AG04450 (cell line): ENCODE measurements at regions not wholly inside any gene's neighbourhood (a gene's known extent, or its start where the extent isn't known, plus 50 kb on each side); places are given as distances from the start of the nearest gene placed in this dataset.
"Not testable (repeated sequence)": the region's sequence is repeated elsewhere in the genome, so short reads cannot be mapped to it uniquely, and the experiment has no call there.

Experiments used
- CTCF ChIA-PET: fragments of 300-600, 350-600 bp; formaldehyde crosslinking; extraction: SDS; loops from one replicate; lab custom pipeline; 2022; ENCODE audit warnings: antibody characterized with exemption, inconsistent platforms; lab: Charles Lee
- POLR2A ChIA-PET: fragments of 350-600 bp; formaldehyde crosslinking; extraction: SDS; loops from one replicate; lab custom pipeline; 2021; ENCODE audit warnings: antibody characterized with exemption, inconsistent platforms; lab: Yijun Ruan, JAX
- DNase-seq: peaks from one replicate; pipeline ENCODE4 v3.0.0-alpha.2; 2011; ENCODE audit warnings: low read depth, low spot score
- H3K27ac ChIP-seq: one replicate; pipeline ENCODE4 v1.5.1; 2012; ENCODE audit warnings: low read depth, low read length, control low read depth
- H3K27me3 ChIP-seq: one replicate; pipeline ENCODE4 v1.6.0; 2012; ENCODE audit warnings: low read length; ENCODE audit not compliant: control insufficient read depth, insufficient read depth
- H3K4me3 ChIP-seq: 2 replicates; pipeline ENCODE4 v1.5.1; 2011; ENCODE audit warnings: mild to moderate bottlenecking, low read depth, low read length, control low read depth
- H3K9me3 ChIP-seq: 2 replicates; pipeline ENCODE4 v1.5.1; 2012; ENCODE audit warnings: low read length; ENCODE audit not compliant: control insufficient read depth, insufficient read depth
- TF ChIP-seq, protein P1 (sequence below): IDR thresholded peaks from 2 replicates; pipeline ENCODE4 v1.5.1; 2011; ENCODE audit warnings: low read depth, low read length, control low read depth, inconsistent platforms

DNA sequence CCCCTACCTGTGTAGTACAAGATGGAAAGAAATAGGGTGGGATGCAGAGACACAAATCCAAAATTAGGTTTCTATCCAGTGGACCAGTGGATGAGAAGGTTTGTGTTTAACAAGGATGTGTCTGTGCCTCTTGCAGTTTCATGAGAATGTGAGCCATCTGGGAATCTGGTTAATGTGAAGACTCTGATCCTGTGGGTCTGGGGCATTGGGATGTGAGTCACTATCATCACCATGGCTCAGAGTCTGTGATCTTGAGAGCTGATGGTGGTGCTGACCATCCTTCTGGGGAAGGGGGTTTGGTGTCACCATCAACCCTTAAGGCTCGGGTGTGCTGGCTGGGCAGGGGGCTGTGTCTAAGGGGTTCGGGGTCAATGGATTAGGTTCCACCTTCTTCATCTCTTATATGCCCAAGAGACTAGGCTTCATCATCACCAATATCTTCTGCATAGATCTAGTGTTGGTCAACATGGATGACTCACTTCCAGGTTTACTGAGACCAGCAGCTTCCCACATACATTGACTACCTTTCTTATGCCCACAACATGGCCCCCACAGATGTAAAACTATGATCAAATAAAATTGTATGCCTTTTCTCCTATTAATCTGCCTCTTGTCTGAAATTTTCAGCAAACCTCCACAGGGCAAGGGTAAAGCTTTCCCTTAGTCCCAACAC lies 65.7 kb upstream of the MID1 start:
- Histone ChIP-seq H3K27ac (no peak overlapping the region), H3K9me3 (no peaks in the 10 kb centered on the region), H3K27me3 (no peaks in the 10 kb centered on the region), H3K4me3 (no peak overlapping the region)
- no peak for DNase-seq
- CTCF ChIA-PET, result no interaction called here
- POLR2A ChIA-PET, result no interaction called here
- TF ChIP-seq, protein P1, sequence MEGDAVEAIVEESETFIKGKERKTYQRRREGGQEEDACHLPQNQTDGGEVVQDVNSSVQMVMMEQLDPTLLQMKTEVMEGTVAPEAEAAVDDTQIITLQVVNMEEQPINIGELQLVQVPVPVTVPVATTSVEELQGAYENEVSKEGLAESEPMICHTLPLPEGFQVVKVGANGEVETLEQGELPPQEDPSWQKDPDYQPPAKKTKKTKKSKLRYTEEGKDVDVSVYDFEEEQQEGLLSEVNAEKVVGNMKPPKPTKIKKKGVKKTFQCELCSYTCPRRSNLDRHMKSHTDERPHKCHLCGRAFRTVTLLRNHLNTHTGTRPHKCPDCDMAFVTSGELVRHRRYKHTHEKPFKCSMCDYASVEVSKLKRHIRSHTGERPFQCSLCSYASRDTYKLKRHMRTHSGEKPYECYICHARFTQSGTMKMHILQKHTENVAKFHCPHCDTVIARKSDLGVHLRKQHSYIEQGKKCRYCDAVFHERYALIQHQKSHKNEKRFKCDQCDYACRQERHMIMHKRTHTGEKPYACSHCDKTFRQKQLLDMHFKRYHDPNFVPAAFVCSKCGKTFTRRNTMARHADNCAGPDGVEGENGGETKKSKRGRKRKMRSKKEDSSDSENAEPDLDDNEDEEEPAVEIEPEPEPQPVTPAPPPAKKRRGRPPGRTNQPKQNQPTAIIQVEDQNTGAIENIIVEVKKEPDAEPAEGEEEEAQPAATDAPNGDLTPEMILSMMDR, result no peak

DNA sequence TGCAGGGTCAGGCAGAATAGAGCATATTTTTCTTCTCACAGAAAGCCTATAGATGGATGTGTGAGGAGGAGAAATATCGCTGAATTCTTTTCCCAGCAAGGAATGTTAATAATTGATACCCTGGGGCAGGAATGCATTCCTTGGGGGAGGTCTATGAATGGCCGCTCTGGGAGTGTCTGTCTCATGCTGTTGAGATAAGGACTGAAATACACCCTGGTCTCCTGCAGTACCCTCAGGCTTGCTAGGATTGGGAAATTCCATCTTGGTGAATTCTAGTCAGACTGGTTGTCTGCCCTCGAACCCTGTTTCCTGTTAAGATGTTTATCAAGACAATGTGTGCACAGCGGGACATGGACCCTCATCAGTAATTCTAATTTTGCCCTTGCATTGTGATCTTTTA lies 71.4 kb upstream of the MID1 start:
- POLR2A ChIA-PET, H3K27ac ChIP-seq, CTCF ChIA-PET, H3K9me3 ChIP-seq, H3K4me3 ChIP-seq, DNase-seq, H3K27me3 ChIP-seq: not testable (repeated sequence)

DNA sequence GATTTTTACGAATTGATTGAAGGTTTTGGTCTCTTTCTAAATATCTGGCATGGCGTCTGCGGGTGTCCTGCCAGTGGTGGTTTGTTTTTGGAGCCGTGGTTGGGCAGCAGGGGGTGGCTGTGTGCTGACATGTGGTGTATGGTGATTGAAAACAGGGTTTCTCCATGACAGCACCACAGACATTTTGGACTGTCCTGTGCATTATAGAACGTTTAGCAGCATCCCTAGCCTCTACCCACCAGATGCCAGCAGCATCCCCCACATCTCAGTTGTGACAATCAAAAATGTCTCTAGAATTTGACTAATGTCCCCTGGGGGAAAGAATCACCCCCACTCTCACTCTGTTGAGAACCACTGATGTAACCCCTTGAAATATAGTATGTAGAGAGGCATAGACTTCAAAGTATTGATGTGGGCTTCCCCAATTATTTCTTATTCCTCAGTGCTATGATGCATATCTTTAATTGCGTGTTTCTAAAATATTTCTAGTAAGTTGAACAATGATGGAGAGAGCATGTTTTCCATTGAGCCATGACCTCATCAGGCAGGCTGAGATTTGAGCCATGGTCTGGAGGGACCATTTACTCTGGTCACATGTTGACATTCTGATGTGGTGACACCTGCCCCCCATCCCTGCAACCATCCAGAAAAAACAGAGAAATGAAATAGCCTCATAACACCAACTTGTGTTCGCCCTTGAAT lies 77.4 kb upstream of the MID1 start:
- Histone ChIP-seq H3K4me3 (no peak overlapping the region), H3K27ac (no peak overlapping the region), H3K27me3 (no peaks in the 10 kb centered on the region), H3K9me3 (no peaks in the 10 kb centered on the region)
- POLR2A ChIA-PET, result no interaction called here
- TF ChIP-seq, protein P1, result no peak
- no peak for DNase-seq
- CTCF ChIA-PET, result interaction anchor here (0.6 kb wide), 1 partner anchor 299 kb away, joined by 3 read pairs; no protein-coding TSS in a partner anchor

DNA sequence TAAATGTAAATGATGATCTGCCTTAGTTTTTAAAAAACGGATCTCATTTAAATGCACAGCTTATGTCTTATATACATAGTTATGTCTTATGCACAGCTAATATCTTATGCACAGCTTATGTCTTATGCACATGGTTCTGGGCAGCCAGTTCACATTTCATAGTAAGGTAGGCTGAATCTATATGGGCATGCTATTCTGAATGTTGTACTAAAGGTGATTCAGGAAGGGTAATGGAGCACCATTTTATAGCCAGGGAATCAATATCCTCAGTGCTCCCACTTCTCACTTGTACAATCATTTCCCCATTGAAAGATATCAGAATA lies 77.9 kb upstream of the MID1 start:
- H3K27me3 ChIP-seq, result no peaks in the 10 kb centered on the region
- H3K27ac ChIP-seq, result no peak overlapping the region
- H3K9me3 ChIP-seq, result no peaks in the 10 kb centered on the region
- TF ChIP-seq, protein P1, result no peak
- ChIA-PET POLR2A (no interaction called here), CTCF (interaction anchor here (1.7 kb wide), 1 partner anchor 24 kb away, joined by 5 read pairs; no protein-coding TSS in a partner anchor)
- no peak for DNase-seq
- no peak overlapping the region for H3K4me3 ChIP-seq

DNA sequence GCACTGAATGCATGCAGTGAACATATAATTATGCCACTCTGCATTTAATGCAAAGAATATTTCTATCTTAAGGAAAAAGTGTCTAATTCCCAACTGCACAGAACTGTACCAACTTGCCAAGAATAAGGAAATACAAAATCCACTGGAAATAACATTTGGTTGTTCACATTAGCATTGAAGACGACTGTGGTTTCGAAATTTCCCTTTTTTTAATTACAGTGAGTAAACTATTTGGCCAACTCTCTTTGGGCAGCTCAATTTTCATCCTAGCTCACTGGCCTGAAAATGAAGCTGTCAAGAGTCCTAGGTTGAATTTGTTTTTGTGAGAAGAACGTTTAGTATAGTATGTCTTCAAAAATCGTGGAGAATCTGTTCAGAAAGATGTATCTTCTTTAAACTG lies 81.6 kb upstream of the MID1 start:
- Histone ChIP-seq H3K4me3 (no peak overlapping the region), H3K27me3 (no peaks in the 10 kb centered on the region), H3K9me3 (no peaks in the 10 kb centered on the region), H3K27ac (no peak overlapping the region)
- ChIA-PET CTCF (interaction anchor here (1.0 kb wide), 1 partner anchor 20 kb away, joined by 3 read pairs; no protein-coding TSS in a partner anchor), POLR2A (no interaction called here)
- DNase-seq, result no peak
- TF ChIP-seq, protein P1, result no peak
